Esophagus muscularis mucosa (tissue), 4 donors: ENCODE measurements at regions not wholly inside any gene's neighbourhood (a gene's known extent, or its start where the extent isn't known, plus 50 kb on each side); places are given as distances from the start of the nearest gene placed in this dataset.
A peak's percentile ranks its signal among the peaks of the same experiment; 100 is the strongest.

Experiments used
- DNase-seq: peaks from one replicate; pipeline ENCODE4 v3.0.0-alpha.2; 2017; ENCODE audit errors: extremely low spot score
- H3K27ac ChIP-seq, 4 donors: fragments of 200-600 bp; sonication (generic); replicated peaks in 1 of 4; 1 replicate in 3 of 4; 2 replicates in 1 of 4; pipeline ENCODE4 v1.5.1; 2016 to 2019; ENCODE audit warnings: mild to moderate bottlenecking in 1 of 4
- H3K27me3 ChIP-seq, 4 donors: fragments of 200-600 bp; sonication (generic); one replicate each; pipeline versions ENCODE4 v1.5.1 to v1.6.0; 2016 to 2019
- H3K36me3 ChIP-seq, 4 donors: fragments of 200-600 bp; sonication (generic); one replicate each; pipeline ENCODE4 v1.5.1; 2016 to 2019
- H3K4me1 ChIP-seq, 4 donors: fragments of 200-600 bp; sonication (generic); one replicate each; pipeline ENCODE4 v1.5.1; 2016 to 2019
- H3K4me3 ChIP-seq, 4 donors: fragments of 200-600 bp; sonication (generic); 1 replicate in 2 of 4; 2 replicates in 2 of 4; pipeline ENCODE4 v1.5.1; 2016 to 2019; ENCODE audit warnings: mild to moderate bottlenecking in 4 of 4, moderate library complexity in 1 of 4
- H3K9me3 ChIP-seq, 4 donors: fragments of 200-600 bp; sonication (generic); 1 replicate in 3 of 4; 2 replicates in 1 of 4; pipeline ENCODE4 v1.5.1; 2016 to 2019
- EP300 ChIP-seq: sonication (generic); formaldehyde crosslinking; IDR thresholded peaks from one replicate; pipeline ENCODE4 v1.6.1; 2017; ENCODE audit warnings: antibody characterized with exemption
- POLR2A ChIP-seq: fragments of 450-650 bp; IDR thresholded peaks from one replicate; pipeline ENCODE4 v1.6.1; 2017; ENCODE audit warnings: antibody characterized with exemption, moderate library complexity, mild to moderate bottlenecking, low read depth
- POLR2AphosphoS5 ChIP-seq, 2 donors: sonication (generic); formaldehyde crosslinking; IDR thresholded peaks; one replicate each; pipeline ENCODE4 v1.6.1; 2017; ENCODE audit warnings: antibody characterized with exemption in 2 of 2
- WGBS: methylation state at CpG from one replicate; pipeline ENCODE4 v1.1.5; 2018; 5-methylcytosine and 5-hydroxymethylcytosine counted together
- intact Hi-C: fragments of 100-400 bp; cut with DNase I; formaldehyde crosslinking; loops from one replicate; pipeline ENCODE4 v1.15.1; 2023
- TF ChIP-seq, protein P1 (sequence below), 3 experiments: fragments of 200-600 bp in 2 of 3; fragments of 450-650 bp in 1 of 3; sonication (generic) in 2 of 3; IDR thresholded peaks; one replicate each; pipeline ENCODE4 v1.5.1; 2017 to 2019; ENCODE audit warnings: antibody characterized with exemption in 3 of 3, mild to moderate bottlenecking in 2 of 3, moderate library complexity in 1 of 3

DNA sequence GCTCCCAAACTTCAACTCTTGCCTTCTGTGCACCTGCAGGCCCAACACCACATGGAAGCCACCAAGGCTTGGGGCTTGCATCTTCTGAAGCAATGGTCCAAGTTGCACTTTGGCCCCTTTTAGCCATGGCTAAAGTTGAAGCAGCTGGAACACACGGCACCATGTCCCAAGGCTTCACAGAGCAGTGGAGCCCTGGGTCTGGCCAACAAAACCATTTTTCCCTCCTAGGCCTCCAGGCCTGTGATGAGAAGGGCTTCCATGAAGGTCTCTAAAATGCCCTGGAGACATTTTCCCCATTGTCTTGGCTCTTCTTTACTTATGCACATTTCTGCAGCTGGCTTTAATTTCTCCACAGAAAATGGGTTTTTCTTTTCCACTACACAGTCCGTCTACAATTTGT, 61.3 kb upstream of the CYSLTR1 start:
- Histone ChIP-seq H3K27ac (no peak overlapping the region), H3K9me3 (no peaks in the 10 kb centered on the region), H3K36me3 (no peaks in the 10 kb centered on the region), H3K27me3 (no peaks in the 10 kb centered on the region), H3K4me3 (no peak overlapping the region), H3K4me1 (no peaks in the 10 kb centered on the region)
- intact Hi-C loops = no loop called here
- no peak for DNase-seq
- TF ChIP-seq EP300 (no peak), POLR2A (no peak), POLR2AphosphoS5 (IDR thresholded peaks at IDR 0.05) (no peak)
- TF ChIP-seq, protein P1, sequence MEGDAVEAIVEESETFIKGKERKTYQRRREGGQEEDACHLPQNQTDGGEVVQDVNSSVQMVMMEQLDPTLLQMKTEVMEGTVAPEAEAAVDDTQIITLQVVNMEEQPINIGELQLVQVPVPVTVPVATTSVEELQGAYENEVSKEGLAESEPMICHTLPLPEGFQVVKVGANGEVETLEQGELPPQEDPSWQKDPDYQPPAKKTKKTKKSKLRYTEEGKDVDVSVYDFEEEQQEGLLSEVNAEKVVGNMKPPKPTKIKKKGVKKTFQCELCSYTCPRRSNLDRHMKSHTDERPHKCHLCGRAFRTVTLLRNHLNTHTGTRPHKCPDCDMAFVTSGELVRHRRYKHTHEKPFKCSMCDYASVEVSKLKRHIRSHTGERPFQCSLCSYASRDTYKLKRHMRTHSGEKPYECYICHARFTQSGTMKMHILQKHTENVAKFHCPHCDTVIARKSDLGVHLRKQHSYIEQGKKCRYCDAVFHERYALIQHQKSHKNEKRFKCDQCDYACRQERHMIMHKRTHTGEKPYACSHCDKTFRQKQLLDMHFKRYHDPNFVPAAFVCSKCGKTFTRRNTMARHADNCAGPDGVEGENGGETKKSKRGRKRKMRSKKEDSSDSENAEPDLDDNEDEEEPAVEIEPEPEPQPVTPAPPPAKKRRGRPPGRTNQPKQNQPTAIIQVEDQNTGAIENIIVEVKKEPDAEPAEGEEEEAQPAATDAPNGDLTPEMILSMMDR (IDR thresholded peaks at IDR 0.05) = no peak
- 91% methylated on average over 2 of the region's 2 CpGs for WGBS

DNA sequence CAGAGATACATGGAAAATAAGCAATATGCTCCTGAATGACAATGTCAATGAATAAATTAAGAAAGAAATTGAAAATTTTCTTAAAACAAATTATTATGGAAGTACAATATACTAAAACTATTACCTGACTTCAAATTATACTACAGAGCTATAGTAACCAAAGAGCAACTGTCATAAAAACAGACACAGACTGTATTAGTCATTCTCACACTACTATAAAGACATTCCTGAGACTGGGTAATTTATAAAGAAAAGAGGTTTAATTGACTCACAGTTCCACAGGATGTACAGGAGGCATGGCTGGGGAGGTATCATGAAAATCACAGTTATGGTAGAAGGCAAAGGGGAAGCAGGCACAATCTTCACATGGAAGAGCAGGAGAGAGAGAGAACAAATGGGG, 60.0 kb upstream of the CYSLTR1 start:
- no peaks in the 10 kb centered on the region for H3K36me3 ChIP-seq
- DNase-seq = no peak
- intact Hi-C loops = no loop called here
- H3K27me3 ChIP-seq = no peaks in the 10 kb centered on the region
- no peak overlapping the region for H3K27ac ChIP-seq
- no peak overlapping the region for H3K4me3 ChIP-seq
- TF ChIP-seq, protein P1 (IDR thresholded peaks at IDR 0.05) = no peak
- TF ChIP-seq POLR2AphosphoS5 (IDR thresholded peaks at IDR 0.05) (no peak), POLR2A (no peak), EP300 (no peak)
- no peaks in the 10 kb centered on the region for H3K4me1 ChIP-seq
- no peaks in the 10 kb centered on the region for H3K9me3 ChIP-seq

DNA sequence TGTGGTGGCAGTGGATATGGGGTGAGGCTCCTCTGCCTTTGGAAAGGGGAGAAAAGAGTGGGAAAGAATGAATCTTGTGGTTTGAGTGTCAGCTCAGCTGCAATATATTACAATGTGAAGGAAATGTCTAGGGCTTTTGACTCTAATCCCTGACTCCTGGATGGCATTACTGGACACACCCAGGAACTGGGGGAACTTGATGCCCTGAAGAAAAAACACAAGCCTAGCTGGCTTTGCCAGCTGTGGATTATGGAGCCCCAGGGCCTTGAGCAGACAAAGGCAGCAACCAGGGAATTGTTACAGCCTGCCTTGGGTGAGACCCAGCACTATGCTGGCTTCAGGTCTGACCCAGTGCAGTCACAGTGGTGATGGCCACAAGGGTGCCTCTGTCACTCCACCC, 57.1 kb upstream of the CYSLTR1 start:
- Histone ChIP-seq H3K4me1 (peaks cover 0 to 5% (median under 1%) of the 10 kb centered on the region in 4 donors), H3K27ac (no peak overlapping the region), H3K36me3 (no peaks in the 10 kb centered on the region), H3K4me3 (no peak overlapping the region), H3K27me3 (no peaks in the 10 kb centered on the region), H3K9me3 (peaks cover 0 to 4% (median 0%) of the 10 kb centered on the region in 4 donors)
- DNase-seq = no peak
- intact Hi-C loops = no loop called here
- TF ChIP-seq EP300 = no peak
- TF ChIP-seq POLR2AphosphoS5 (IDR thresholded peaks at IDR 0.05) = no peak
- no peak for TF ChIP-seq POLR2A
- TF ChIP-seq, protein P1 (IDR thresholded peaks at IDR 0.05) = no peak

DNA sequence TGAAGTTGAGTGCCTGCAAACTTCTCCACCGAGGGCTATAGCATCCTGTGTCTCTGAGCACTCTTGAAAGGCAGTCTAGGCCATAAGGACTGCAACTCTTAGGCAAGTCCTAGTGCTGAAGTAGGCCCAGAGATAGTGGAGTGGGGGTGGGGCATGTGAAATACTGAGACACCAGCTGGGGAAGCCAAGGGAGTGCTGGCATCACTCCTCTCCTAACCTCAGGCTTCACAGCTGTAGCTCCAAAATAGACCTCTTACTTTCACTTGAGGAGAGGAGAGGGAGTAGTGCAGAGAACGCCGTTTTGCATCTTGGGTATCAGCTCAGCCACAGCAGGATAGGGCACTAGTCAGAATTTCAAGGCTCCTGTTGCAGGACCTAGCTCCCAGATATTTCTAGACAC, 56.2 kb upstream of the CYSLTR1 start:
- Histone ChIP-seq H3K27me3 (no peaks in the 10 kb centered on the region), H3K4me3 (no peak overlapping the region), H3K9me3 (peaks cover 0 to 4% (median 0%) of the 10 kb centered on the region in 4 donors), H3K36me3 (no peaks in the 10 kb centered on the region), H3K27ac (no peak overlapping the region), H3K4me1 (peaks cover 0 to 14% (median 5%) of the 10 kb centered on the region in 4 donors)
- intact Hi-C loops = no loop called here
- 86% methylated on average over 3 of the region's 3 CpGs for WGBS
- DNase-seq = no peak
- no peak for TF ChIP-seq POLR2AphosphoS5 (IDR thresholded peaks at IDR 0.05)
- no peak for TF ChIP-seq POLR2A
- TF ChIP-seq, protein P1 (IDR thresholded peaks at IDR 0.05) = no peak
- no peak for TF ChIP-seq EP300

DNA sequence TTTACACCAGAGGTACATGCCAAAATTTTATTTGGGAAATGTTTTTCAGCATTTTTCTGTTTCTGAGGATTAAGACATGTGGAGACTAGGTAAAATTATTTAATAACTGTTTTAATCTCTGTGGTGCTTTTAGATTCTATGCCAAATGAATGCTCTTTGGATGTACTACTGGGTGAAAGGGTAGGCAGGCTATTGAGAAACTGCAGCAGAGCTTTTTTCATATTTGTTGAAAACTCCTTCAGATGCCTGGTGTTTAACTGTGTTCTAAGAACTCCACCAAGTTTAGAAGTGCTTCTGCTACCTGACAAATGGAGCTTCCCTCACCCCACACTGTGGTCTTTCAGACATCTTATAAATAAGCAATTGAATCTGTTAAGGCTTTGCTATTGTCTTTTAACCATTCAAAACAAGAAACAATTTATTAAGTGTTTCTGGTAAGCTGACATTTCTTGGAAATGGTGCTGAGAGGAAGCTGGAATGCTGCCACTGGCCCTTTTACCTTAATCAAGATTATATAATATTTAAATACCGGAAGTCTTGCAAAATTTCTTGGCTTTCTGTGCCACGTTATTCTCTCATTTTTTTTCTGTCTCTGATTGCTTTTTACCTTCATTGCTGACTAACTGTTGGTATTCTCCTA, 51.2 kb upstream of the CYSLTR1 start:
- WGBS = 34% methylated on average over 2 of the region's 2 CpGs
- peaks cover 0 to 4% (median 0%) of the 10 kb centered on the region in 4 donors for H3K9me3 ChIP-seq
- no peaks in the 10 kb centered on the region for H3K27me3 ChIP-seq
- no peak overlapping the region for H3K4me3 ChIP-seq
- DNase-seq = no peak
- H3K27ac ChIP-seq = peak overlapping the region; percentile 45 to 67 (median 50)
- intact Hi-C loops = no loop called here
- H3K4me1 ChIP-seq = peaks cover 0 to 21% (median 10%) of the 10 kb centered on the region in 4 donors
- TF ChIP-seq POLR2AphosphoS5 (IDR thresholded peaks at IDR 0.05) (no peak), EP300 (no peak), POLR2A (no peak)
- TF ChIP-seq, protein P1 (IDR thresholded peaks at IDR 0.05) = no peak
- H3K36me3 ChIP-seq = no peaks in the 10 kb centered on the region
